Right lobe of liver (tissue), 6 donors: ENCODE measurements at regions not wholly inside any gene's neighbourhood (a gene's known extent, or its start where the extent isn't known, plus 50 kb on each side); places are given as distances from the start of the nearest gene placed in this dataset.
A peak's percentile ranks its signal among the peaks of the same experiment; 100 is the strongest.

ENCODE experiments used
- ATAC-seq, 4 donors: fragments of 200-7000 bp; cut with Tn5 transposase; one replicate each; pipeline ENCODE4 v1.9.1; 2020; ENCODE audit warnings: mild to moderate bottlenecking in 4 of 4, moderate library complexity in 4 of 4
- DNase-seq, 3 donors: peaks; one replicate each; pipeline ENCODE4 v3.0.0-alpha.2; 2020
- H3K27ac ChIP-seq, 3 donors: fragments of 200-600 bp; one replicate each; pipeline ENCODE4 v1.8.0; 2022
- H3K27me3 ChIP-seq, 2 donors: fragments of 200-600 bp; one replicate each; pipeline ENCODE4 v1.8.0; 2022
- H3K36me3 ChIP-seq, 4 donors: fragments of 200-600 bp; sonication (generic) in 1 of 4; one replicate each; pipeline versions ENCODE4 v1.5.1 to v1.8.0; 2017 to 2022; ENCODE audit warnings: control low read depth in 1 of 4
- H3K4me1 ChIP-seq, 4 donors: fragments of 200-600 bp; sonication (generic) in 1 of 4; one replicate each; pipeline versions ENCODE4 v1.5.1 to v1.8.0; 2017 to 2022; ENCODE audit warnings: control low read depth in 1 of 4
- H3K4me3 ChIP-seq, 3 donors: fragments of 200-600 bp; one replicate each; pipeline ENCODE4 v1.8.0; 2022
- H3K9me3 ChIP-seq, 4 donors: fragments of 200-600 bp; sonication (generic) in 1 of 4; one replicate each; pipeline versions ENCODE4 v1.5.1 to v1.8.0; 2017 to 2022; ENCODE audit warnings: control low read depth in 1 of 4
- CTCF ChIP-seq, 4 donors: fragments of 200-600 bp in 3 of 4; fragments of 450-650 bp in 1 of 4; IDR thresholded peaks; one replicate each; pipeline versions ENCODE4 v1.5.1 to v1.8.0; 2016 to 2022; ENCODE audit warnings: antibody characterized with exemption in 4 of 4, mild to moderate bottlenecking in 2 of 4
- POLR2A ChIP-seq: fragments of 450-650 bp; IDR thresholded peaks from one replicate; pipeline ENCODE4 v1.6.1; 2017; ENCODE audit warnings: antibody characterized with exemption, mild to moderate bottlenecking
- WGBS: methylation state at CpG from one replicate; pipeline ENCODE4 v1.1.6; 2018; ENCODE audit warnings: low coverage, low lambda C conversion rate; ENCODE audit not compliant: insufficient coverage; ENCODE audit errors: missing lambda C conversion rate; 5-methylcytosine and 5-hydroxymethylcytosine counted together
- intact Hi-C, 2 donors: fragments of 100-400 bp; cut with DNase I; formaldehyde crosslinking; loops; one replicate each; pipeline versions ENCODE4 v1.11.2 to v1.14.1; 2022
- donor health status: DM: no; HTN: yes; CAD: no.
- donor health status: DM: no; HTN: no; CAD: no.
- donor health status: DM: no; HTN: no; CAD: no.
- donor health status: DM: no; HTN: yes; CAD: no.
- donor health status: DM: no; HTN: yes; CAD: no.

GRCh38 chr13:63693696-63694095, 2278.0 kb upstream of the PCDH20 start:
- Histone ChIP-seq H3K4me1 (no peaks in the 10 kb centered on the region), H3K27ac (no peak overlapping the region), H3K9me3 (no peaks in the 10 kb centered on the region), H3K4me3 (no peak overlapping the region), H3K27me3 (no peaks in the 10 kb centered on the region), H3K36me3 (no peaks in the 10 kb centered on the region)
- TF ChIP-seq POLR2A (no peak), CTCF (IDR thresholded peaks at IDR 0.05) (no peak)
- intact Hi-C loops = no loop called here
- ATAC-seq = peak in 1 of 4 donors; percentile 21
- DNase-seq = peak in 2 of 3 donors; percentile 14 to 47
- 80% methylated on average over 1 of the region's 15 CpGs for WGBS

- TF ChIP-seq POLR2A (no peak), CTCF (IDR thresholded peaks at IDR 0.05) (no peak)
- DNase-seq (no peak), ATAC-seq (no peak)
- H3K36me3 ChIP-seq = no peaks in the 10 kb centered on the region
- no peak overlapping the region for H3K27ac ChIP-seq
- H3K4me3 ChIP-seq = no peak overlapping the region
- H3K9me3 ChIP-seq = no peaks in the 10 kb centered on the region
- WGBS = 58% methylated on average over 3 of the region's 3 CpGs
- H3K4me1 ChIP-seq = no peaks in the 10 kb centered on the region
- no peaks in the 10 kb centered on the region for H3K27me3 ChIP-seq
- intact Hi-C loops = no loop called here
Observed at GRCh38 chr13:63691474-63691873, 2275.8 kb upstream of the PCDH20 start.

GRCh38 chr13:63690672-63691071, 2275.0 kb upstream of the PCDH20 start:
- Histone ChIP-seq H3K4me3 (no peak overlapping the region), H3K36me3 (no peaks in the 10 kb centered on the region), H3K9me3 (no peaks in the 10 kb centered on the region), H3K27me3 (no peaks in the 10 kb centered on the region), H3K27ac (no peak overlapping the region), H3K4me1 (no peaks in the 10 kb centered on the region)
- TF ChIP-seq POLR2A (no peak), CTCF (IDR thresholded peaks at IDR 0.05) (no peak)
- no peak for ATAC-seq
- 49% methylated on average over 5 of the region's 5 CpGs for WGBS
- intact Hi-C loops = no loop called here
- no peak for DNase-seq

GRCh38 chr13:63684822-63685221, 2269.2 kb upstream of the PCDH20 start:
- no peak for ATAC-seq
- no peaks in the 10 kb centered on the region for H3K9me3 ChIP-seq

More at GRCh38 chr13:63684822-63685221, 2269.2 kb upstream of the PCDH20 start:
- no peak for DNase-seq
- Histone ChIP-seq H3K36me3 (no peaks in the 10 kb centered on the region), H3K4me3 (no peak overlapping the region), H3K4me1 (no peaks in the 10 kb centered on the region), H3K27ac (no peak overlapping the region), H3K27me3 (no peaks in the 10 kb centered on the region)
- intact Hi-C loops = no loop called here
- TF ChIP-seq CTCF (IDR thresholded peaks at IDR 0.05) (no peak), POLR2A (no peak)
